Stimulated activated CD4-positive, alpha-beta T cell treated with anti-CD3 and anti-CD28 coated beads, Interleukin-1b, Interleukin-23, amount 100 ng/mL, for 48 hours (primary cell): ENCODE measurements at regions not wholly inside any gene's neighbourhood (a gene's known extent, or its start where the extent isn't known, plus 50 kb on each side); places are given as distances from the start of the nearest gene placed in this dataset.

Source experiments
- DNase-seq: peaks from one replicate; pipeline ENCODE4 v3.0.0-alpha.2; 2020

GRCh38 chr10:36191009-36191408 lies 548.9 kb upstream of the FZD8 start:
- no peak for DNase-seq

GRCh38 chr10:36188461-36188860 lies 546.4 kb upstream of the FZD8 start:
- DNase-seq, result no peak

GRCh38 chr10:36188080-36188453 lies 546.0 kb upstream of the FZD8 start:
- no peak for DNase-seq

- DNase-seq, result no peak
These were observed 545.4 kb upstream of the FZD8 start for GRCh38 chr10:36187380-36188079.

- DNase-seq, result no peak
These were observed 543.0 kb upstream of the FZD8 start for GRCh38 chr10:36185097-36185496.

- no peak for DNase-seq
These were observed 541.6 kb upstream of the FZD8 start for GRCh38 chr10:36183726-36184125.

- DNase-seq, result no peak
These were observed 541.0 kb upstream of the FZD8 start for GRCh38 chr10:36183056-36183455.

- DNase-seq, result no peak
These were observed 540.5 kb upstream of the FZD8 start for GRCh38 chr10:36182606-36183005.

GRCh38 chr10:36182179-36182566 lies 540.1 kb upstream of the FZD8 start:
- DNase-seq, result no peak

GRCh38 chr10:36181426-36182178 lies 539.5 kb upstream of the FZD8 start:
- no peak for DNase-seq

GRCh38 chr10:36178616-36179015 lies 536.5 kb upstream of the FZD8 start:
- no peak for DNase-seq

GRCh38 chr10:36177071-36177470 lies 535.0 kb upstream of the FZD8 start:
- DNase-seq, result no peak

- DNase-seq, result no peak
These were observed 533.9 kb upstream of the FZD8 start for GRCh38 chr10:36175954-36176353.

GRCh38 chr10:36173364-36173763 lies 531.3 kb upstream of the FZD8 start:
- no peak for DNase-seq

GRCh38 chr10:36171953-36172940 lies 530.2 kb upstream of the FZD8 start:
- DNase-seq, result no peak

GRCh38 chr10:36171556-36171952 lies 529.5 kb upstream of the FZD8 start:
- DNase-seq, result no peak

GRCh38 chr10:36170943-36171501 lies 528.9 kb upstream of the FZD8 start:
- no peak for DNase-seq

GRCh38 chr10:36170142-36170719 lies 528.1 kb upstream of the FZD8 start:
- DNase-seq, result no peak

- DNase-seq, result no peak
These were observed 526.7 kb upstream of the FZD8 start for GRCh38 chr10:36168777-36169176.

- DNase-seq, result no peak
These were observed 522.7 kb upstream of the FZD8 start for GRCh38 chr10:36164556-36165504.

- DNase-seq, result no peak
These were observed 521.7 kb upstream of the FZD8 start for GRCh38 chr10:36163827-36164226.

GRCh38 chr10:36157486-36157885 lies 515.4 kb upstream of the FZD8 start:
- no peak for DNase-seq
